ENCODE measurements at regions not wholly inside any gene's neighbourhood (a gene's known extent, or its start where the extent isn't known, plus 50 kb on each side); places are given as distances from the start of the nearest gene placed in this dataset.

GRCh38 chr5:17879276-17879675 is 245.0 kb downstream of the TAF11L14 start:
- no peak for DNase-seq
- no peak overlapping the region for H3K4me3 ChIP-seq
- TF ChIP-seq POLR2A (IDR thresholded peaks at IDR 0.05) = no peak
- TF ChIP-seq, protein P1, sequence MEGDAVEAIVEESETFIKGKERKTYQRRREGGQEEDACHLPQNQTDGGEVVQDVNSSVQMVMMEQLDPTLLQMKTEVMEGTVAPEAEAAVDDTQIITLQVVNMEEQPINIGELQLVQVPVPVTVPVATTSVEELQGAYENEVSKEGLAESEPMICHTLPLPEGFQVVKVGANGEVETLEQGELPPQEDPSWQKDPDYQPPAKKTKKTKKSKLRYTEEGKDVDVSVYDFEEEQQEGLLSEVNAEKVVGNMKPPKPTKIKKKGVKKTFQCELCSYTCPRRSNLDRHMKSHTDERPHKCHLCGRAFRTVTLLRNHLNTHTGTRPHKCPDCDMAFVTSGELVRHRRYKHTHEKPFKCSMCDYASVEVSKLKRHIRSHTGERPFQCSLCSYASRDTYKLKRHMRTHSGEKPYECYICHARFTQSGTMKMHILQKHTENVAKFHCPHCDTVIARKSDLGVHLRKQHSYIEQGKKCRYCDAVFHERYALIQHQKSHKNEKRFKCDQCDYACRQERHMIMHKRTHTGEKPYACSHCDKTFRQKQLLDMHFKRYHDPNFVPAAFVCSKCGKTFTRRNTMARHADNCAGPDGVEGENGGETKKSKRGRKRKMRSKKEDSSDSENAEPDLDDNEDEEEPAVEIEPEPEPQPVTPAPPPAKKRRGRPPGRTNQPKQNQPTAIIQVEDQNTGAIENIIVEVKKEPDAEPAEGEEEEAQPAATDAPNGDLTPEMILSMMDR (IDR thresholded peaks at IDR 0.05 in 4 of 5, conservative IDR thresholded peaks at IDR 0.05 in 1 of 5) = no peak

DNA sequence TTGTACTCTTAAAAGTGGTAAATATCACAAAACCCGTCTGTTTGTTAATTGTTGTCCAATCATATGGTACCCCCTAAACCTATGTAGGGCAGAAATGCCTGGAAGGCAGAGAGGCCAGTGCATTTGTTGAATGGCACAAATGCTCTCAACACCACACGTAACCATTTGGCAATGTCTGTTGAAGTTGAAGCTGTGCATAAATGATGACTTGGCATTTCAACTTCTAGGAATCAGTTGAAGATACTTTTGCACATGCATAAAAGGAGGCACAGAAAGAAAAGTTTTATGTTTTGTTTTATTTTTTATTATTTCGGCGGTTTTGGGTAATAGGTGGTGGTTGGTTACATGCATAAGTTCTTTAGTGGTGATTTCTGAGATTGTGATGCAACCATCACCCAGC is 246.6 kb downstream of the TAF11L14 start:
- in situ Hi-C loops (cut with MboI; ENCODE audit: low sequenced_read_pairs in 4 of 4) = no loop called here
- intact Hi-C loops (cut with DNase I; ENCODE audit: low total_unique reads) = no loop called here
- no peak overlapping the region for H3K27ac ChIP-seq

More at GRCh38 chr5:17879276-17879675, 245.0 kb downstream of the TAF11L14 start:
- intact Hi-C loops (cut with DNase I; ENCODE audit: low total_unique reads) = no loop called here
- H3K4me1 ChIP-seq = no peaks in the 10 kb centered on the region
- no peaks in the 10 kb centered on the region for H3K36me3 ChIP-seq
- no peaks in the 10 kb centered on the region for H3K9me3 ChIP-seq
- ATAC-seq = no peak
- in situ Hi-C loops (cut with MboI; ENCODE audit: low sequenced_read_pairs in 4 of 4) = no loop called here
- no peaks in the 10 kb centered on the region for H3K27me3 ChIP-seq
- H3K27ac ChIP-seq = no peak overlapping the region

GRCh38 chr5:17882760-17883488 is 248.7 kb downstream of the TAF11L14 start:
- no peaks in the 10 kb centered on the region for H3K27me3 ChIP-seq
- H3K4me3 ChIP-seq = no peak overlapping the region
- in situ Hi-C loops (cut with MboI; ENCODE audit: low sequenced_read_pairs in 4 of 4) = no loop called here
- H3K27ac ChIP-seq = no peak overlapping the region
- no peaks in the 10 kb centered on the region for H3K4me1 ChIP-seq
- intact Hi-C loops (cut with DNase I; ENCODE audit: low total_unique reads) = no loop called here
- no peak for TF ChIP-seq POLR2A (IDR thresholded peaks at IDR 0.05)
- TF ChIP-seq, protein P1 (IDR thresholded peaks at IDR 0.05 in 4 of 5, conservative IDR thresholded peaks at IDR 0.05 in 1 of 5) = no peak
- DNase-seq (no peak), ATAC-seq (no peak)
- no peaks in the 10 kb centered on the region for H3K9me3 ChIP-seq
- H3K36me3 ChIP-seq = no peaks in the 10 kb centered on the region

More for the DNA sequence above, 246.6 kb downstream of the TAF11L14 start:
- ATAC-seq = no peak
- Histone ChIP-seq H3K4me1 (no peaks in the 10 kb centered on the region), H3K27me3 (no peaks in the 10 kb centered on the region), H3K9me3 (no peaks in the 10 kb centered on the region), H3K4me3 (no peak overlapping the region), H3K36me3 (no peaks in the 10 kb centered on the region)
- no peak for DNase-seq
- no peak for TF ChIP-seq POLR2A (IDR thresholded peaks at IDR 0.05)
- TF ChIP-seq, protein P1 (IDR thresholded peaks at IDR 0.05 in 4 of 5, conservative IDR thresholded peaks at IDR 0.05 in 1 of 5) = no peak

- in situ Hi-C loops (cut with MboI; ENCODE audit: low sequenced_read_pairs in 4 of 4) = no loop called here
- ATAC-seq = no peak
- TF ChIP-seq, protein P1 (IDR thresholded peaks at IDR 0.05 in 4 of 5, conservative IDR thresholded peaks at IDR 0.05 in 1 of 5) = no peak
- TF ChIP-seq POLR2A (IDR thresholded peaks at IDR 0.05) = no peak
Observed at GRCh38 chr5:17888155-17888554, 253.9 kb downstream of the TAF11L14 start.

More at GRCh38 chr5:17888155-17888554, 253.9 kb downstream of the TAF11L14 start:
- H3K27me3 ChIP-seq = no peaks in the 10 kb centered on the region
- DNase-seq = no peak
- intact Hi-C loops (cut with DNase I; ENCODE audit: low total_unique reads) = no loop called here
- no peaks in the 10 kb centered on the region for H3K4me1 ChIP-seq
- no peaks in the 10 kb centered on the region for H3K9me3 ChIP-seq
- H3K4me3 ChIP-seq = no peak overlapping the region
- no peak overlapping the region for H3K27ac ChIP-seq
- no peaks in the 10 kb centered on the region for H3K36me3 ChIP-seq
